ENCODE measurements at regions not wholly inside any gene's neighbourhood (a gene's known extent, or its start where the extent isn't known, plus 50 kb on each side); places are given as distances from the start of the nearest gene placed in this dataset.

GRCh38 chr5:5576744-5577143 is 154.3 kb downstream of the ICE1 start:
- dilution Hi-C loops (cut with MboI; ENCODE audit: extremely low pct_ligation_motif_present, low sequenced_read_pairs): no loop called here
- Histone ChIP-seq H3K9me1 (ENCODE audit: control insufficient read depth, extremely low read depth, insufficient read depth, low read length) (no peaks in the 10 kb centered on the region), H3K79me2 (ENCODE audit: control insufficient read depth, insufficient read depth, low read length) (no peaks in the 10 kb centered on the region), H3K4me2 (ENCODE audit: control insufficient read depth, extremely low read depth, insufficient read depth, low read depth, low read length) (no peak overlapping the region), H3K4me3 (ENCODE audit: control insufficient read depth in 2 of 3, extremely low read depth in 1 of 3, insufficient read depth in 2 of 3, low read depth in 1 of 3, low read length in 3 of 3) (no peak overlapping the region), H3K4me1 (ENCODE audit: control insufficient read depth, extremely low read depth, insufficient read depth, low read length) (no peaks in the 10 kb centered on the region), H4K20me1 (ENCODE audit: control insufficient read depth, extremely low read depth, insufficient read depth, low read length) (no peaks in the 10 kb centered on the region), H3K9me3 (ENCODE audit: control insufficient read depth, low read depth, low read length) (no peaks in the 10 kb centered on the region), H3K9ac (ENCODE audit: control insufficient read depth, extremely low read depth, insufficient read depth, low read length) (no peak overlapping the region), H3K36me3 (ENCODE audit: control insufficient read depth in 2 of 2, extremely low read depth in 1 of 2, insufficient read depth in 2 of 2, low read length in 2 of 2) (no peaks in the 10 kb centered on the region), H3K27ac (ENCODE audit: control insufficient read depth, insufficient read depth, low read length) (no peak overlapping the region), H3K27me3 (ENCODE audit: control insufficient read depth, extremely low read depth, insufficient read depth, low read length) (no peaks in the 10 kb centered on the region), H2AFZ (ENCODE audit: control insufficient read depth, low read length) (no peak overlapping the region)
- no peak for DNase-seq (ENCODE audit: low read depth, low spot score)
- FAIRE-seq: no peak
- TF ChIP-seq CTCF (optimal IDR thresholded peaks at IDR 0.05 in 1 of 3, IDR thresholded peaks at IDR 0.05 in 1 of 3, conservative IDR thresholded peaks at IDR 0.05 in 1 of 3; ENCODE audit: extremely low read depth in 1 of 3, insufficient read depth in 2 of 3, low read length in 3 of 3) (no peak), EZH2 (IDR thresholded peaks at IDR 0.05; ENCODE audit: low read length) (no peak)

GRCh38 chr5:5575461-5575860 is 153.0 kb downstream of the ICE1 start:
- no peaks in the 10 kb centered on the region for H3K9me3 ChIP-seq (ENCODE audit: control insufficient read depth, low read depth, low read length)
- no peaks in the 10 kb centered on the region for H4K20me1 ChIP-seq (ENCODE audit: control insufficient read depth, extremely low read depth, insufficient read depth, low read length)
- H3K9me1 ChIP-seq (ENCODE audit: control insufficient read depth, extremely low read depth, insufficient read depth, low read length): no peaks in the 10 kb centered on the region
- no peaks in the 10 kb centered on the region for H3K79me2 ChIP-seq (ENCODE audit: control insufficient read depth, insufficient read depth, low read length)
- no peak overlapping the region for H2AFZ ChIP-seq (ENCODE audit: control insufficient read depth, low read length)
- H3K27me3 ChIP-seq (ENCODE audit: control insufficient read depth, extremely low read depth, insufficient read depth, low read length): no peaks in the 10 kb centered on the region
- H3K36me3 ChIP-seq (ENCODE audit: control insufficient read depth in 2 of 2, extremely low read depth in 1 of 2, insufficient read depth in 2 of 2, low read length in 2 of 2): no peaks in the 10 kb centered on the region
- dilution Hi-C loops (cut with MboI; ENCODE audit: extremely low pct_ligation_motif_present, low sequenced_read_pairs): no loop called here
- DNase-seq (ENCODE audit: low read depth, low spot score): no peak
- FAIRE-seq: no peak
- no peak overlapping the region for H3K4me3 ChIP-seq (ENCODE audit: control insufficient read depth in 2 of 3, extremely low read depth in 1 of 3, insufficient read depth in 2 of 3, low read depth in 1 of 3, low read length in 3 of 3)
- no peaks in the 10 kb centered on the region for H3K4me1 ChIP-seq (ENCODE audit: control insufficient read depth, extremely low read depth, insufficient read depth, low read length)
- H3K4me2 ChIP-seq (ENCODE audit: control insufficient read depth, extremely low read depth, insufficient read depth, low read depth, low read length): no peak overlapping the region
- TF ChIP-seq EZH2 (IDR thresholded peaks at IDR 0.05; ENCODE audit: low read length) (no peak), CTCF (optimal IDR thresholded peaks at IDR 0.05 in 1 of 3, IDR thresholded peaks at IDR 0.05 in 1 of 3, conservative IDR thresholded peaks at IDR 0.05 in 1 of 3; ENCODE audit: extremely low read depth in 1 of 3, insufficient read depth in 2 of 3, low read length in 3 of 3) (no peak)
- no peak overlapping the region for H3K27ac ChIP-seq (ENCODE audit: control insufficient read depth, insufficient read depth, low read length)
- H3K9ac ChIP-seq (ENCODE audit: control insufficient read depth, extremely low read depth, insufficient read depth, low read length): no peak overlapping the region

Data from keratinocyte (primary cell).